ENCODE measurements at regions not wholly inside any gene's neighbourhood (a gene's known extent, or its start where the extent isn't known, plus 50 kb on each side); places are given as distances from the start of the nearest gene placed in this dataset.

DNA sequence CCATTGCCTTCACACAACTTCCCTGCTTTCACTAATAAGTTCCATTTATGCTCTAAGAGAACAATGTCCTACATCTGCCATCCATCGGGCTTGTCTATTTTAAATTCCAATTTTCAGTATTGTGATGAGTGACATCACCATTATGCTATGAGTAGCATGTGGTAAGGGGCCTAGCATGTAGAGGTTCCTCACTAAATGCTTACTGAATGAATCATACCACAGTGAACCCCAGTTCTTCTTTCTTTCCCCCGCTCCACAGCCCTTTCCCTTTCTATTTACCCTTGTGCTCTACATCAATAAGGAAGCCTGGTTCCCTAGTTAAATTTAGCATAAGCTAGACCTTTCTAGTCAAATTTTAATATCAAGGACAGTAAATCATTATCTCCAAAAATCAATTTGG, 195.0 kb upstream of the RGS18 start:
- H3K9me2 ChIP-seq (replicated peaks; ENCODE audit: insufficient read depth) = no peaks in the 10 kb centered on the region
- H3K4me2 ChIP-seq = no peak overlapping the region
- WGBS (ENCODE audit: low lambda C conversion rate, missing lambda C conversion rate) = 89% methylated on average over 2 of the region's 2 CpGs
- no peaks in the 10 kb centered on the region for H3K36me3 ChIP-seq (replicated peaks; ENCODE audit: insufficient read depth, low read depth)
- no peaks in the 10 kb centered on the region for H3K79me2 ChIP-seq
- no peak overlapping the region for H3K27ac ChIP-seq
- DNase-seq (ENCODE audit: low spot score) = no peak
- H4K20me1 ChIP-seq (ENCODE audit: insufficient read depth, poor library complexity, severe bottlenecking) = no peaks in the 10 kb centered on the region
- TF ChIP-seq, protein P1, sequence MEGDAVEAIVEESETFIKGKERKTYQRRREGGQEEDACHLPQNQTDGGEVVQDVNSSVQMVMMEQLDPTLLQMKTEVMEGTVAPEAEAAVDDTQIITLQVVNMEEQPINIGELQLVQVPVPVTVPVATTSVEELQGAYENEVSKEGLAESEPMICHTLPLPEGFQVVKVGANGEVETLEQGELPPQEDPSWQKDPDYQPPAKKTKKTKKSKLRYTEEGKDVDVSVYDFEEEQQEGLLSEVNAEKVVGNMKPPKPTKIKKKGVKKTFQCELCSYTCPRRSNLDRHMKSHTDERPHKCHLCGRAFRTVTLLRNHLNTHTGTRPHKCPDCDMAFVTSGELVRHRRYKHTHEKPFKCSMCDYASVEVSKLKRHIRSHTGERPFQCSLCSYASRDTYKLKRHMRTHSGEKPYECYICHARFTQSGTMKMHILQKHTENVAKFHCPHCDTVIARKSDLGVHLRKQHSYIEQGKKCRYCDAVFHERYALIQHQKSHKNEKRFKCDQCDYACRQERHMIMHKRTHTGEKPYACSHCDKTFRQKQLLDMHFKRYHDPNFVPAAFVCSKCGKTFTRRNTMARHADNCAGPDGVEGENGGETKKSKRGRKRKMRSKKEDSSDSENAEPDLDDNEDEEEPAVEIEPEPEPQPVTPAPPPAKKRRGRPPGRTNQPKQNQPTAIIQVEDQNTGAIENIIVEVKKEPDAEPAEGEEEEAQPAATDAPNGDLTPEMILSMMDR (IDR thresholded peaks at IDR 0.05; ENCODE audit: poor library complexity) = no peak
- TF ChIP-seq EZH2 (IDR thresholded peaks at IDR 0.05; ENCODE audit: borderline replicate concordance) (no peak), EZH2phosphoT487 (IDR thresholded peaks at IDR 0.05; ENCODE audit: low read depth, severe bottlenecking, unreplicated experiment) (no peak)
- no peaks in the 10 kb centered on the region for H3K4me1 ChIP-seq (ENCODE audit: insufficient read depth)
- no peak overlapping the region for H2AFZ ChIP-seq
- H3K4me3 ChIP-seq = no peak overlapping the region
- no peaks in the 10 kb centered on the region for H3K27me3 ChIP-seq
- no peaks in the 10 kb centered on the region for H3K9me3 ChIP-seq (ENCODE audit: low read depth)

DNA sequence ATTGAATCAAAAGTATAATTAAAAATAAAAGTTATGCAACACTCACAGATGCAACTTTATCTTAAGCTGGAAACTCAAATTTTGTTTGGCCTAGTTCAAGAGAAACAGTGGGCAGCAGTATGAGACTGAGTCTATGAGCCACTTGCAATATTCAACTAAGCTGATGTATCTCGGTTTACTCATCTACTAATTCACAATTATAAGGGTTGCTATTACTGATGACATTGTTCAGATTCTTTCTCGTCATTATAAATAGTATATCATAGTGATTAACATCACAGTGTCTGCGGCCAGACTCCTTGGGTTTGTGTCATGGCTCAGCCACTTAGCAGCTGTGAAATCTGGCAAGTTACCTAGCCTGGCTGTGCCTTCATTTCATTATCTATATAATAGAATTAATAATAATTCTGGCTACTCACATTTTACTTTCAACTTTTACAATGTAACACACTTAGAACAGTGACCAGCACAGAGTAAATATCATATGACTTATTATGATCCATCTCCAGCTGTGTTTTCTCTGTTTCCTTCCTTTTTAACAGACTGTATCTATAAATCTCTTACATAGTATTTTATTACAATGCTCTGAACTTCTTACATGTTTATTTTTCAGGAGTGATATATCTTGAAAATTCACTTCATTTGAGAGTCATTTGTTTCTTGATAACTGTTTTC, 194.3 kb upstream of the RGS18 start:
- Histone ChIP-seq H3K4me1 (ENCODE audit: insufficient read depth) (no peaks in the 10 kb centered on the region), H3K27ac (no peak overlapping the region), H3K4me3 (no peak overlapping the region), H3K27me3 (no peaks in the 10 kb centered on the region), H4K20me1 (ENCODE audit: insufficient read depth, poor library complexity, severe bottlenecking) (no peaks in the 10 kb centered on the region), H3K79me2 (no peaks in the 10 kb centered on the region), H3K9me2 (replicated peaks; ENCODE audit: insufficient read depth) (no peaks in the 10 kb centered on the region), H2AFZ (no peak overlapping the region), H3K36me3 (replicated peaks; ENCODE audit: insufficient read depth, low read depth) (no peaks in the 10 kb centered on the region), H3K4me2 (no peak overlapping the region), H3K9me3 (ENCODE audit: low read depth) (no peaks in the 10 kb centered on the region)
- DNase-seq (ENCODE audit: low spot score) = no peak
- 64% methylated on average over 3 of the region's 3 CpGs for WGBS (ENCODE audit: low lambda C conversion rate, missing lambda C conversion rate)
- no peak for TF ChIP-seq EZH2phosphoT487 (IDR thresholded peaks at IDR 0.05; ENCODE audit: low read depth, severe bottlenecking, unreplicated experiment)
- TF ChIP-seq EZH2 (IDR thresholded peaks at IDR 0.05; ENCODE audit: borderline replicate concordance) = no peak
- TF ChIP-seq, protein P1 (IDR thresholded peaks at IDR 0.05; ENCODE audit: poor library complexity) = no peak

DNA sequence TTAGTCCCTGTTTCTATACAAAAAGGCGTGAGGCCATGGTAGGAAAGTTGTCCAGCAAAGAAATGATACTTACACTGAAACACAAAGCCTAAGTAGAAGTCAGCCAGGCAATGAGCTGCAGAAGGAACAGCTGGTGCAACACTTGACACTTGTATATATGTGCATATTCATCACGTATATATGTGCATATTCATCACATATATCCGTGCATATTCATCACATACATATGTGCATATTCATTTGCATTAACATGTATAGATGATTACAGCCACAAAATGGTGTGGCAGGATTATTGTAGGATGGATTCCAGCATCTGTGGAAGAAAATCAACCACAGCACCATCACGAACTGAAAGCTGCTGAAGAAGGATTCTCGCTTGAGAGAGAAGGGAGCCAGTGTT, 189.0 kb upstream of the RGS18 start:
- Histone ChIP-seq H2AFZ (no peak overlapping the region), H4K20me1 (ENCODE audit: insufficient read depth, poor library complexity, severe bottlenecking) (no peaks in the 10 kb centered on the region), H3K9me3 (ENCODE audit: low read depth) (no peaks in the 10 kb centered on the region), H3K27me3 (no peaks in the 10 kb centered on the region), H3K27ac (no peak overlapping the region), H3K4me1 (ENCODE audit: insufficient read depth) (no peaks in the 10 kb centered on the region), H3K36me3 (replicated peaks; ENCODE audit: insufficient read depth, low read depth) (no peaks in the 10 kb centered on the region), H3K4me2 (no peak overlapping the region), H3K9me2 (replicated peaks; ENCODE audit: insufficient read depth) (no peaks in the 10 kb centered on the region), H3K79me2 (no peaks in the 10 kb centered on the region), H3K4me3 (no peak overlapping the region)
- TF ChIP-seq EZH2phosphoT487 (IDR thresholded peaks at IDR 0.05; ENCODE audit: low read depth, severe bottlenecking, unreplicated experiment) (no peak), EZH2 (IDR thresholded peaks at IDR 0.05; ENCODE audit: borderline replicate concordance) (no peak)
- TF ChIP-seq, protein P1 (IDR thresholded peaks at IDR 0.05; ENCODE audit: poor library complexity) = no peak
- 87% methylated on average over 5 of the region's 5 CpGs for WGBS (ENCODE audit: low lambda C conversion rate, missing lambda C conversion rate)
- DNase-seq (ENCODE audit: low spot score) = no peak
